ENCODE measurements at regions not wholly inside any gene's neighbourhood (a gene's known extent, or its start where the extent isn't known, plus 50 kb on each side); places are given as distances from the start of the nearest gene placed in this dataset.

- TF ChIP-seq CTCF (IDR thresholded peaks at IDR 0.05), result no peak
- no peak for TF ChIP-seq POLR2A (IDR thresholded peaks at IDR 0.05; ENCODE audit: low read length)
- no peak for TF ChIP-seq PBX3 (IDR thresholded peaks at IDR 0.05)
- TF ChIP-seq EP300 (IDR thresholded peaks at IDR 0.05), result no peak
- no peak for TF ChIP-seq NR3C1 (IDR thresholded peaks at IDR 0.05)
- no peak for TF ChIP-seq RAD21 (conservative IDR thresholded peaks at IDR 0.05 in 1 of 2, IDR thresholded peaks at IDR 0.05 in 1 of 2)
- no peak for TF ChIP-seq ZFP36 (IDR thresholded peaks at IDR 0.05; ENCODE audit: borderline replicate concordance, partially characterized antibody)
- no peak for TF ChIP-seq HDAC2 (IDR thresholded peaks at IDR 0.05)
- no peak for TF ChIP-seq CHD2 (IDR thresholded peaks at IDR 0.05; ENCODE audit: low read length, partially characterized antibody)
- TF ChIP-seq JUNB (IDR thresholded peaks at IDR 0.05), result no peak
- TF ChIP-seq SREBF2 (IDR thresholded peaks at IDR 0.05), result no peak
These were observed 430.1 kb upstream of the DAB2 start for GRCh38 chr5:39854771-39855410.
